DOHH2 (cell line): ENCODE measurements at regions not wholly inside any gene's neighbourhood (a gene's known extent, or its start where the extent isn't known, plus 50 kb on each side); places are given as distances from the start of the nearest gene placed in this dataset.
A peak's percentile ranks its signal among the peaks of the same experiment; 100 is the strongest.

Experiments
- H3F3A ChIP-seq: fragments of 200-600 bp; sonication (generic), shearing (Covaris generic); 2 replicates; pipeline ENCODE4 v1.6.0; 2016; ENCODE audit warnings: antibody characterized with exemption, mild to moderate bottlenecking; ENCODE audit not compliant: control insufficient read depth, insufficient read depth
- H3K27ac ChIP-seq: fragments of 200-600 bp; sonication (generic); 2 replicates; pipeline ENCODE4 v1.5.1; 2014; ENCODE audit warnings: low read depth, mild to moderate bottlenecking, low read length, moderate library complexity
- H3K27me3 ChIP-seq: fragments of 200-600 bp; sonication (generic); 2 replicates; pipeline ENCODE4 v1.6.1; 2014; ENCODE audit warnings: mild to moderate bottlenecking, low read length, mixed read lengths; ENCODE audit not compliant: control insufficient read depth
- H3K36me3 ChIP-seq: fragments of 200-600 bp; sonication (generic); 2 replicates; pipeline ENCODE4 v1.6.1; 2014; ENCODE audit warnings: mild to moderate bottlenecking, low read length, moderate library complexity, mixed read lengths; ENCODE audit not compliant: control insufficient read depth
- H3K4me1 ChIP-seq: fragments of 200-600 bp; sonication (generic); 2 replicates; pipeline ENCODE4 v1.6.1; 2014; ENCODE audit warnings: mild to moderate bottlenecking, low read length, mixed read lengths; ENCODE audit not compliant: control insufficient read depth
- H3K4me2 ChIP-seq: fragments of 200-600 bp; sonication (generic); 2 replicates; pipeline ENCODE4 v1.6.0; 2014; ENCODE audit warnings: mild to moderate bottlenecking, low read length, moderate library complexity
- H3K4me3 ChIP-seq: fragments of 200-600 bp; sonication (generic); 2 replicates; pipeline ENCODE4 v1.5.1; 2014; ENCODE audit warnings: mild to moderate bottlenecking, low read length, mixed read lengths
- H3K79me2 ChIP-seq: fragments of 200-600 bp; sonication (generic); 2 replicates; pipeline ENCODE4 v1.6.1; 2014; ENCODE audit warnings: mild to moderate bottlenecking, low read length, mixed read lengths; ENCODE audit not compliant: control insufficient read depth
- H3K9me2 ChIP-seq: fragments of 200-600 bp; sonication (generic); replicated peaks from 2 replicates; pipeline ENCODE4 v1.6.1; 2014; ENCODE audit warnings: mild to moderate bottlenecking, low read length, mixed read lengths; ENCODE audit not compliant: control insufficient read depth
- H3K9me3 ChIP-seq: fragments of 200-600 bp; sonication (generic); 2 replicates; pipeline ENCODE4 v1.6.1; 2014; ENCODE audit warnings: antibody characterized with exemption, low read length, mixed read lengths; ENCODE audit not compliant: control insufficient read depth, insufficient read depth
- H4K20me1 ChIP-seq: fragments of 200-600 bp; sonication (generic); 2 replicates; pipeline ENCODE4 v1.6.0; 2014; ENCODE audit warnings: low read depth, mild to moderate bottlenecking, antibody characterized with exemption, low read length, moderate library complexity; ENCODE audit not compliant: control insufficient read depth, insufficient read depth
- EZH2phosphoT487 ChIP-seq: fragments of 200-600 bp; sonication (generic); IDR thresholded peaks from 2 replicates; pipeline ENCODE4 v1.6.1; 2017; ENCODE audit warnings: borderline replicate concordance, mild to moderate bottlenecking, antibody characterized with exemption, low read length, moderate library complexity, mixed read lengths
- TF ChIP-seq, protein P1 (sequence below): fragments of 200-600 bp; sonication (generic); IDR thresholded peaks from one replicate; pipeline ENCODE4 v1.5.1; 2014; ENCODE audit warnings: antibody characterized with exemption, mild to moderate bottlenecking, low read depth, low read length; ENCODE audit not compliant: poor library complexity, severe bottlenecking

DNA sequence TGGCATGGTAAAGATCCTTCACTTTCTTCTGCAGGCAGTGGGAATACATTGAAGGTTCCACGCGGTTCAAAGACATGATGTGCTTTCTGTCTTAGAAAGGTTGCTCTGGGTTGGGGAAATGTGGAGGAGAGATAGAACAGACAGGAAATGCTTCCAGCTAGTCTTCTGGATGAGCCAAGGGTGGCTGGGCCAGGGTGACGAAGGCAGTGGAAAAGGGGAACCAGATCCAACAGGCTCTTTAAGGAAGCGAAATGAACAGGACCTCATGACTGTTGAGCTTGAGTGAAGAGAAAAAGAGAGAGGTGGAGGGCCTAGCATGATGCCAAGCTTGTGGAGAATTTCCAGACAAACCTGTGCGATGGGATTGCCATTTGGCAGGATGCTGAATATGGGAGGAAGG is 56.4 kb upstream of the LMO1 start:
- Histone ChIP-seq H3K79me2 (no peaks in the 10 kb centered on the region), H3K36me3 (no peaks in the 10 kb centered on the region), H3K9me2 (no peaks in the 10 kb centered on the region), H3F3A (no peaks in the 10 kb centered on the region), H3K27me3 (no peaks in the 10 kb centered on the region), H3K4me2 (no peak overlapping the region), H3K4me3 (no peak overlapping the region), H3K27ac (no peak overlapping the region), H4K20me1 (no peaks in the 10 kb centered on the region), H3K9me3 (no peaks in the 10 kb centered on the region), H3K4me1 (no peaks in the 10 kb centered on the region)
- TF ChIP-seq EZH2phosphoT487: no peak
- TF ChIP-seq, protein P1, sequence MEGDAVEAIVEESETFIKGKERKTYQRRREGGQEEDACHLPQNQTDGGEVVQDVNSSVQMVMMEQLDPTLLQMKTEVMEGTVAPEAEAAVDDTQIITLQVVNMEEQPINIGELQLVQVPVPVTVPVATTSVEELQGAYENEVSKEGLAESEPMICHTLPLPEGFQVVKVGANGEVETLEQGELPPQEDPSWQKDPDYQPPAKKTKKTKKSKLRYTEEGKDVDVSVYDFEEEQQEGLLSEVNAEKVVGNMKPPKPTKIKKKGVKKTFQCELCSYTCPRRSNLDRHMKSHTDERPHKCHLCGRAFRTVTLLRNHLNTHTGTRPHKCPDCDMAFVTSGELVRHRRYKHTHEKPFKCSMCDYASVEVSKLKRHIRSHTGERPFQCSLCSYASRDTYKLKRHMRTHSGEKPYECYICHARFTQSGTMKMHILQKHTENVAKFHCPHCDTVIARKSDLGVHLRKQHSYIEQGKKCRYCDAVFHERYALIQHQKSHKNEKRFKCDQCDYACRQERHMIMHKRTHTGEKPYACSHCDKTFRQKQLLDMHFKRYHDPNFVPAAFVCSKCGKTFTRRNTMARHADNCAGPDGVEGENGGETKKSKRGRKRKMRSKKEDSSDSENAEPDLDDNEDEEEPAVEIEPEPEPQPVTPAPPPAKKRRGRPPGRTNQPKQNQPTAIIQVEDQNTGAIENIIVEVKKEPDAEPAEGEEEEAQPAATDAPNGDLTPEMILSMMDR: no peak

DNA sequence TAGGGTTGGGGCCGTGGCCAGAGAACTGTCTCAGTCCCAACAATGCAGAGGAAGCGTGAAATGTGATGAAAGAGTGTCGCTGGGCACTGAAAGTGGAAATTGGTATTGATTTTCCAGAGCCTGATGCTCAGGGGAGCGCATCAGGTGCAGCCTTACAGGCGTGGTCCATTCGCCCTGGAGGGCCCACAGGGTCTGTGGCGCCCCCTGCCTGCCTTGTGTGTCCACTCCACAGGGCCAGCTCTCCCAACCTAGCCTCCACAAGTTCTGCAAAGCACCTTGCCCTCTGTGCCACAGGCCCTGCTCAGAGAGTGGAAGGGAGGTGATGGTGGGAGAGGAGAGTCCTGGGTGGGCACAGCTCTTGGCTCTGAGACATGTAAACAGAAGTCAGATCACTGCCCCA is 54.9 kb upstream of the LMO1 start:
- no peaks in the 10 kb centered on the region for H3K9me3 ChIP-seq
- no peaks in the 10 kb centered on the region for H3F3A ChIP-seq
- no peaks in the 10 kb centered on the region for H4K20me1 ChIP-seq
- TF ChIP-seq, protein P1: peak; percentile 45
- no peak for TF ChIP-seq EZH2phosphoT487
- no peak overlapping the region for H3K4me3 ChIP-seq
- no peaks in the 10 kb centered on the region for H3K79me2 ChIP-seq
- H3K27me3 ChIP-seq: no peaks in the 10 kb centered on the region
- no peak overlapping the region for H3K4me2 ChIP-seq
- H3K27ac ChIP-seq: no peak overlapping the region
- H3K9me2 ChIP-seq: no peaks in the 10 kb centered on the region
- no peaks in the 10 kb centered on the region for H3K36me3 ChIP-seq
- H3K4me1 ChIP-seq: no peaks in the 10 kb centered on the region

DNA sequence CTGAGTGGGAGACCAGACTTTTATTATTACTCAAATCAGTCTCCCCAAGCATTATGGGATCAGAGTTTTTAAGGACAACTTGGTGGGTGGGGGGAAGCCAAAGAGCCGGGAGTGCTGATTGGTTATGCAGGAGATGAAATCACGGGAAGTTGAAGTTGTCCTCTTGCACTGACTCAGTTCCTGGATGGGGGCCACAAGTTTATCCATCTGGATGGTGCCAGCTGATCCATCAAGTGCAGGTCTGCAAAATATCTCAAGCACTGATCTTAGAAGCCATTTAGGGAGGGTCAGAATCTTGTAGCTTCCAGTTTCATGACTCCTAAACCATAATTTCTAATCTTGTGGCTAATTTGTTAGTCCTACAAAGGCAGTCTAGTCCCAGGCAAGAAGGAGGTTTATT is 53.5 kb upstream of the LMO1 start:
- Histone ChIP-seq H3K4me1 (no peaks in the 10 kb centered on the region), H3F3A (no peaks in the 10 kb centered on the region), H3K27ac (no peak overlapping the region), H3K9me2 (no peaks in the 10 kb centered on the region), H3K79me2 (no peaks in the 10 kb centered on the region), H3K9me3 (no peaks in the 10 kb centered on the region), H3K27me3 (no peaks in the 10 kb centered on the region), H3K4me2 (no peak overlapping the region), H4K20me1 (no peaks in the 10 kb centered on the region; the same call in 1 of the 2 replicates), H3K36me3 (no peaks in the 10 kb centered on the region), H3K4me3 (no peak overlapping the region)
- no peak for TF ChIP-seq EZH2phosphoT487
- TF ChIP-seq, protein P1: no peak

DNA sequence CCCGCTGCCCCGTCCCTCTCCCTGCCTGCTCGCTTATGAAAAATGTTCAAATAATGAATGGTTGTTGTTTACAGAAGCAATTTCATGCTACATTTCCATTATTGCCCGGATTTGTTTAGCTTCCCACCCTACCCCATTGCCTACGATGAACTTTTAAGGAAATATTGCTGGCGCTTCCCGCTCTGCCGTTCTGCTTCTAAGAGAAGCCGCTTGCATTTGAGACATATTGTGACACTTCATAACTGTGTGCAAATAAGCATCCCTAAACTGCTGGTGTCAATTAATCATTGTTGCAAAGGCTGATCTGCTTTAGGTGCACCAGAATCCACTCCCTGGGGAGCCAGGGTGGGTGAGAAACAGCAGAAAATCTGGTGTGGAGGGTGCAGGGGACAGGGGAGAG is 52.3 kb upstream of the LMO1 start:
- TF ChIP-seq EZH2phosphoT487: no peak
- TF ChIP-seq, protein P1: no peak
- Histone ChIP-seq H3K9me2 (no peaks in the 10 kb centered on the region), H3K36me3 (no peaks in the 10 kb centered on the region), H3K4me3 (no peak overlapping the region), H3K4me2 (no peak overlapping the region), H3K27ac (no peak overlapping the region), H3K79me2 (no peaks in the 10 kb centered on the region), H3K27me3 (no peaks in the 10 kb centered on the region), H3K9me3 (no peaks in the 10 kb centered on the region), H4K20me1 (no peaks in the 10 kb centered on the region; the same call in 1 of the 2 replicates), H3F3A (no peaks in the 10 kb centered on the region), H3K4me1 (no peaks in the 10 kb centered on the region)
